ENCODE measurements at regions not wholly inside any gene's neighbourhood (a gene's known extent, or its start where the extent isn't known, plus 50 kb on each side); places are given as distances from the start of the nearest gene placed in this dataset.
"Not testable (repeated sequence)": the region's sequence is repeated elsewhere in the genome, so short reads cannot be mapped to it uniquely, and the experiment has no call there.

DNA sequence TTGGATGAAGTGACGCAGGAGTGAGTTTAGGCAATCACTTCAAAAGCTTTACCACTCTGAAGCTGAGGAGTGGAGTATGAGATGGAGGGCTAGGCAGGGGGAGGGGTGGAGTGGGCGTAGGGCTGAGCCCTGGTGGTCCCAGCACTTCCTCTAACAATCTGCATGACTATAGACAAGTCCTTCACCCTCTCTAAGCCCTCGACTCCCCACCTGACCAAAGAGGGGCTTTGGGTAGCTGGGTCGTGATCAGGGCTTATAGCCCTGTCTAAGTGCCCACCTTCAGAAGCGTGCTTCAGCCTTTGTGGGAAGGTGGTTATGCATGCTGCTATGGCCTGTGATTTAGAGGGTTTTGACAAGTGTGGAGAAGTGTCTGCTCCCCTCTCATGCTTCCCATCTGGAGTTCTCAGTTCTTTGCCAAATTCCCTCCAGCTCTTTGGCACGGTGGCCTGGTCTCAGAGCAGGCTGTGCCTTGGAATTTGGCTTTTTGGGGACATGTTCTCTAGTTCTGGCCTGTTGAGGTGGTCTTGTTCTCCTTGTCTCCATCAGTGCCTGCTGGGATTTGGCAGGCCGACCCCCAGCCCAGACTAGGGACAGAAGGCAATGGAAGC is 53.0 kb downstream of the ACTBL2 start:
- DNase-seq (ENCODE audit: low spot score), result no peak

DNA sequence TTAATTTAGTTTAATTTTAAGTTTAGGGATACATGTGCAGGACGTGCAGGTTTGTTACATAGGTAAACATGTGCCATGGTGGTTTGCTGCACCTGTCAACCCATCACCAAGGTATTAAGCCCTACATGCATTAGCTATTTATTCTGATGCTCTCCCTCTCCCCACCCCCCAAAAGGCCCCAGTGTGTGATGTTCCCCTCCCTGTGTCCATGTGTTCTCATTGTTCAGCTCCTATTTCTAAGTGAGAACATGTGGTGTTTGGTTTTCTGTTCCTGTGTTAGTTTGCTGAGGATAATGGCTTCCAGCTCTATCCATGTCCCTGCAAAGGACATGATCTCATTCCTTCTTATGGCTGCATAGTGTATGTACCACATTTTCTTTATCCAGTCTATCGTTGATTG is 53.6 kb downstream of the ACTBL2 start:
- not testable (repeated sequence) for DNase-seq (ENCODE audit: low spot score)

DNA sequence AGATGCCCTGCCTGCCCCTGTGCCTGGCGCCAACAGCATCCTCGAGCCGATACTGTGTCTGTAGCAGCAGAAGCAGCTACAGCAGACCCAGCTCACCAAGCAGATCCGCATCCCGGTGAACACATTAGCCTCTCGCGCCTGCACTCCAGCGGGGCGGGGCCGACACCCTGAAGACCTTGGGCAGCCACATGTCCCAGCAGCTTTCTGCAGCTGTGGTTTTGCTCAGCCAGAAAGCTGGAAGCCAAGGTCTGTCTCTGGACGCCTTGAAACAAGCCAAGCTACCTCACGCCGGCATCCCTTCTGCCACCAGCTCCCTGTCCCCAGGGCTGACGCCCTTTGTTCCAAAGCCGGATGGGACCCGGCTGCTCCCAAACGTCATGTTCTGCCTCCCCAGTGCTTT is 59.6 kb downstream of the ACTBL2 start:
- no peak for DNase-seq (ENCODE audit: low spot score)

DNA sequence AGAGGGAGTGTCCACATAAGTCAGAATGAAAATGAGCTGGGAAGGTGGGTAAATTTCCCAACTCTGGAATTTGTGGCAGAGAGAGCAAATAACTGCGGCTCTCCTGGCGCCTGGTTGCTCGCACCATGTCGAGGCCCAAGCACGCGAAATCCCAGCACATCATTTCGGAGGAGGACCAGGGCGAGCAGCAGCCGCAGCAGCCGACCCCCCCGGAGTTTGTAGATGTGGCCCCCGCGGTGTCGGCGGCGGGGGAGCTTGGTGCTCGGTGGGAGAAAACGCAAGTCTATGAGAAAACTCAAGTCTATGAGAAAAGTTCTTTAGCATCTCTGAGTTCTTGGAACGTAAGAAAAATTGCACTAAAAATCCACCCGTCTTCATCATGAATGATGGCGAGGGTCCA is 60.3 kb downstream of the ACTBL2 start:
- no peak for DNase-seq (ENCODE audit: low spot score)

DNA sequence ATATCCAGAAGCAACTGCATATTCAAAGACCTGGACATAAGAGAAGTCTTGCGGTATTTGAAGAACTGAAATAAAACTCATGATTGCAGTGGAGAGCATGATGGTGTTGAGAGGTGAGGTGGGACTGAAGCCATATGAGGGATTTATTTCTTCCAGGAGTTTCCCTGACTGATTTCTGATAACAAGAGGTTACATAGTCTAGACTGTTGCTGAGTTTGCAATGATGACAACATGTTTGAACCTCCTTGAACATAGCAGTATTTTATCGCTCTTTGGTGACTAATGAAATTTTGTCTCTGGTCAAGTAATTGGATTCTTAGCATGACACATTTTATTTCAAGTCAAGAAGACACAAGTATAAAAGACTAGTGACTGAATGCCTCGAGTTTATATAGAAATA is 61.8 kb downstream of the ACTBL2 start:
- no peak for DNase-seq (ENCODE audit: low spot score)

DNA sequence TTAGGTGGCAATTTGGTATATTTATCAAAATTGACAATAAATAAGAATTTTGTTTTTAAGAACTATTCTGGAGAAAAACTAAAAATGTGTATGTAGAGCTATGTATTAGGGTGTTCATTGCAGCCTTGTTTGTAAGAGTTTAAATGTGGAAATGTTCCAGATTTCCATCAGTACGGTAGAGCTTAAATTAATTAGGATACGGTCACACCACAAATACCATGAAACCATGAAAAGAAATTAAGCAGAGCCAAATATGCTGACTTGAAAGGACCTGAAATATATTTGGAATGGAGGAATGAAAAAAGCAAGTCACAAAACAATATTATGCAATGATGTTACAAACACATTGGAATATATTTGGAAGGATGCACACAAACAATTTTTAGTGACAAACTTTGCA is 64.6 kb downstream of the ACTBL2 start:
- no peak for DNase-seq (ENCODE audit: low spot score)

DNA sequence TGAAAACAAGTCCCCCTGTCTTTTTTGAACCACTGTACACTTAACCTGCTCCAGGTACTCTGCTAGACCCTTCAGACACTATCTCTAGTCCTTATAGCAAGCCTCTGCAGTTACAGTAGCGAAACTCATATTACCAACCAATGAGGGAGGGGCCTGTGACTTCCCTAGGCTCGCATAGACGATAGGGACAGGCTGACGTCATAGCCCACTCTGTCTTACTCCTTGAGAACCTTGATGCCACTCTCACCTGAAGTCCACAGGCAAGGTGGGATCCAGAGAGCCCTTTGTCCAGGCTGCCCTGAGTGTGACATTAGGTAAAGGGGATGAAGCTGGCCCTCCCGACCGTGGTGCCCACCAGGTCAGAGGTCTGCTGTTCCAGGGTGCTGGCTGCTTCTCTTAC is 65.3 kb downstream of the ACTBL2 start:
- no peak for DNase-seq (ENCODE audit: low spot score)

DNA sequence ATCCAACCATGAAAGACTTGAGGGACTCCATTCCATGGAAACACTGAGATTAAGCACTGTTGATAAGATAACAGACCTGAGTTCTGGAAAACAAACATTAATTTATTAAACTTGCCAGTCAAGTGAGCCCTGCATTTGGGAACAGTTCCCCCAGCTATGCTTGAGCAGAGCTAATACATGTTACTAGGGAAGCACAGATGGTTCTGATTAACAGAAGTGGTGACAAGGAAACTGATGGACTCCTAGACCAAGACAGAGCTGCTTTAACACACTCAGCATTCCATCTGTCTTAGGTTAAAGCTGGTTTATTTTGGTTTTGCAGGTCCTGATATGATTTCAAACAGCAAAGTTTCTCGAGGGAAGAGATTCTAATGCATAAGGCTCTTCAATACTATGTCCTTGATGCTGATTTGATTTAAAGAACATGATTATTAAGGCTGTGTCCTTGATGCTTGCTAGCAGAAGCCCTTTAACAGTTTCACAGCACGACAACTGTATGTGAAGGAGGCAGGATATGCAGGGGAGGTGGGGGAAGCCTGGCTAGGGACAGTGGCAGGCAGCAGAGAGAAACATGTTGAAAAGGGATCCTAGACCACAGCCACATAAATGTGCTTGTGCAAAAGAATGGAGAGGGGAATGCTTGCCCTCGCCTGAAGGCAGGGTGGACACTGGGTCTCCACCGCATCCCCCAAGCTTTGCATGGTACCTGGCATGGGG is 66.2 kb downstream of the ACTBL2 start:
- DNase-seq (ENCODE audit: low spot score), result peak; percentile 59

DNA sequence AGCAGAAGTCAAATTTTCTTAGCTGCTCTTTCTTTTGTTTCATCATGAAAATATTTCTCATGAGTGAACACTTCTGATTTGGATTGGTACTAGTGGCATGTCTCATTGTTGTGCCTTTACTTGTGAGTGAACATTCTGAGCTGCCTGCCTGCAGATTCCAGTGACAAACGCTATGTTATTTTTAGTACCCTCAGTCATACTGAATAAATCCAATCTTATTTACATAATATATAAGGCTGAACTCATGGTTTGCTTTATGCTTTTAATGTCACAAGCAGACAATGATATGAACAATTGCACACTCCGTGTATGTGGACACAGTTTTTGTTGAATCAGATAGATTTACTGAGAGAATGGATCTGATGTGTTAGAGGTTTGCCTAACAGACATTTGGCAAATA is 67.8 kb downstream of the ACTBL2 start:
- DNase-seq (ENCODE audit: low spot score), result peak; percentile 21

DNA sequence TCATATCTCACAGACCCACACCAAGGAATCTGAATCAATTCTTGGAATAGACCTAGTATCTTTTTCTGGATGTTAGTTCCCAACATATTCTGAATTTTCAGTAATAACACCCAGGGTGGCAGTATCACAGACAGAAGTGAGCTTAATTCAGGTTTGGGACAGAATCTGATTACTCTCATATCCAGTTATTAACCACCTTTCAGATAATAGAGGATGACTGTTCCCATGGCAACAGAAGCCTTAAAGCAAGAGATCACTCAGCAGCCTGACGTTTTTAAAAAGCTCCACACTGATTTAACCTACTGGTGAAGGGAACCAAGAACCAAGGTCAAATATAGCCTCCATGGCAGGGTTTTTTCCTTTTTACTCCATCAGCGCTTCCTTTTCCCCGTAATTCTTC is 68.4 kb downstream of the ACTBL2 start:
- no peak for DNase-seq (ENCODE audit: low spot score)

DNA sequence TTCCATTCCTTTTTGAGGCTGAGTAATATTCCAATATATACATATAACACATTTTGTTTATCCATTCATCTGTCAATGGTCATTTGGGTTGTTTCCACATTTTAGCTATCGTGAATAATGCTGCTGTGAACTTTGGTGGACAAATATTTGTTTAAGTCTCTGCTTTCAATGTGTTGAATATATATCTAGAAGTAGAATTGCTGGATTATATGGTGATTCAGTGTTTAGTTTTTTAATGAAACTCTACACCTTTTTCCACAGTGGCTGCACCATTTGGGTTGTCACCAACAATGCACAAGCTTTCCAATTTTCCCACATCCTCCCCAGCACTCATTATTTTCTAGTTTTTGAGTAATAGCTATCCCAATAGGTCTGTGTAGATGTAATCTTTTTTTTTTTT is 69.5 kb downstream of the ACTBL2 start:
- DNase-seq (ENCODE audit: low spot score), result no peak

DNA sequence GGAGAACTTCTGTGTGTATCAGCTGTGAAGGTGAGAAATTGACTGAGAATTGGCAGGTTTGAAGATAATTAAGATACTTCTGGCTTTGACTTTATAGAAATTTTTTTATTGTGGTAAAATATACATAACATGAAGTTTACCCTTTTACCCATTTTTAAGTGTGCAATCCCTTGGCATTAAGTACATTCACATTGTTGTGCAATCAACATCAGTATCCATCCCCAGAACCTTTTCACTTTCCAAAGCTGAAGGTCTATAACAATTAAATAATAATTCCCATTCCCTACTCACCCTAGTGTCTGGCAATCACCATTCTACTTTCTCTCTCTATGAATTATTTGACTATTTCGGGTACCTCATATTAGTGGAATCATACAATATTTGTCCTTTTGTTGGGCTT is 69.9 kb downstream of the ACTBL2 start:
- DNase-seq (ENCODE audit: low spot score), result no peak

DNA sequence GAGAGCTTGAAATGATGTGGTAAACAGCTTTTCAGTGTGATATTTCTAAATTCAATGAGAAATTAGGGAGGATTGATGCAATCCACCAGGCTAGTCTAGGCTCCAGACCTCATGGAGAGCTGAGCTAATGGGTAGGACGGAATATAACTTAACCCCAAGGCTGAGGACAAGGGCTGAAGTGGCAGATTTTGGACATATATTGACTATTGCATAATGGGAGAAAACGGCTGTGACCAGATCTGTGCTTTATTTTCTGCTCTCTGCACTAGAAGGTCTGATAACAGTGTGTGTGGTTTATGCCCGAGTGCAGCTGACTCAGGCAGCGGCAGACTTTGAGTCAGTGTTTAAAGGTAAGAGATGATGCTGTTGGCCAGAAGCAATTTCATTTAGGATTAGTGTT is 70.6 kb downstream of the ACTBL2 start:
- peak; percentile 41 for DNase-seq (ENCODE audit: low spot score)

DNA sequence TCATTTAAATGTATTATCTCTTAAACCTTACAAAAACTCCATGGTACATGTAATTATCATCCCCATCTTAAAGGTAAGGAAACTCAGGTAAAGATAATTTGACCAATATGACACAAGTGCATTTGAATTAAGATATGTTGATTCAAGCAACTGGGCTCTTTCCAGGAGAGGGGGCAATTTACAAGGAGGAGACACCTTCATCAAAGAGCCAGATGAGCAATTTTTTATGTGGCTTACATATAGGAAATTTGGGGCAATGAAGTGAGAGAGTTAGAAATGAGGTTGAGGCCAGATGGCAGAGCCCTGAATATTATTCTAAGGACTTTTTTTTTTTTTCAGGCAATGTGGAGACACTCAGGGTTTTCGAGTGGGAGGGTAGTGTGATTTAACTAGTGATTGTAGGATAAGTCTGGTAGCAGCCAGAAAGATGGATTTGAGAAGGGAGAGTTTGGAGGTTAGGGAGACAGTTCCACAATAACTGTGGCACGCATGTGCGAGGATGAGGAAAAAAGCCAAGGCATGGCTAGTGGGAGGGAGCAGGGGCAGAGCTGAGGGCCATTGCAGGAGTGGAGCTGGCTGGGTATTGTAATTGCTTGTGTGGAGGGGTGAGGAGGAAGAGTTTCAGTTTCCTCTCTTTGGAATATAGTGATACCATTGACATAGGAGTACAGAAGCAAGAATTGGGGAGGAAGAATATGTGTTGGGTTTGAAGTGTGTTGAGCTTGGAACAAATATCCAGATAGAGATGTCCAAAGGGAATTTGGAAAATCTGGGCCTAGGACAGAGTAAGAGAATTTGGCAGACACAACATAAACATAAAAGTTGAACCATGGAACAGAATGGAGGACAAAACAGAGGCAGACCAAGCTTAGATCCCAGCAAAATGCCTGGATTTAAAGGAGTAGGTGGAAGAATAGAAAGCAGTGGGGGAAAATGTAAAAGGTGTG is 72.0 kb downstream of the ACTBL2 start:
- no peak for DNase-seq (ENCODE audit: low spot score)

DNA sequence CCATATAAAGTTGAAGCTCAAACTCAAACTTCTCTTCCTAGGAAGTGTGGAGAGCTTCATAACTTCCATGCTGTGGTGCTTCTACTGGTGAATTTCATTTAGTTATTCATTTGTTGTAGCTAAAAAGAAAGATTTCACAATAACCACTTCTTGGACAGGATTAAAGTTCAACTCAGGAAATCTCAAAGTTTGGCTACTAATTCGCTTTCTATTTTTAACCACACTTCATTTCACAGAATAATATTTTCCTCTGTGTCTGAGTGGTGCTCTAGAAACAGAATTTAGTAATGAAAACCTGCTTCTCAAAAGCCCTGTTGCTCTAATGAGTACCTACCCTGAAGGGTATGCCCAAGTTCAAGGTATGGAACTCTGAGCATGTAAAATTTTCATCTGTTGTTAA is 73.9 kb downstream of the ACTBL2 start:
- peak; percentile 12 for DNase-seq (ENCODE audit: low spot score)

DNA sequence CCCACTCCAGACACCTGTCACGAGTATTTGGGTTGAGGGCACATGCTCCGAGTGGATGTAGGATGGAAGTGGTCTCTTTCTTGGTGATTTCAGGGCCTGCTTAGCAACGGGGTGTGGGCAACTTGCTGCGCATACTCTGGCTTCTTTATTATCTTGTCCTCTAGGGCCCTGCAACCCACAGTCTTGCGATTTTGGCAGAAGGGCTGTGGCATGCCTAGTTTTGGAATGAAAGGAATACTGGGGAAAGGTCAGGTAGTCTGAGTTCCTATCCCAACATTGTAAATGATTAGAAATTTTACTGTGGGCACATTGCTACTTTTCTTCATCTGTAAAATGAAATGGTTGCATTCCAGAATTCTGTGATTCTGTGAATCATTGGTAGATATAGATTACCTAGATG is 74.3 kb downstream of the ACTBL2 start:
- no peak for DNase-seq (ENCODE audit: low spot score)

DNA sequence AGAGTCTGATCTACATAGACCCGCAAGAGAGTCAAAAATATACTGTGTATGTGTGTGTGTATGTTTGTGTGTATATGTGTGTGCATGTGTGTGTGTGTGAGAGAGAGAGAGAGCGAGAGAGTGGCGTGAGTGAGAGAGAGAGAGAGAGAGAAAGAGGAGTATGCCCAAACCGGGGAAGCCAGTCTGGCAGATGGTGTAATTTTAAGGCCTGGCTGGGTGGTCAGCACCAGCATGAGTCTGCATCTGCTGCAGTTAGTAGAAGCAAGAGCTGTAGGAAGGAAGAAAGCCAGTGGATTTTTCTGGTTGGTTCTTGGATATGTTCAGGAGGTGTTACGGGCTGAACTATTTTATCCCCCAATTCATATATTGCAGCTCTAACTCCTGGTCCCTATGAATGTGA is 75.2 kb downstream of the ACTBL2 start:
- no peak for DNase-seq (ENCODE audit: low spot score)

DNA sequence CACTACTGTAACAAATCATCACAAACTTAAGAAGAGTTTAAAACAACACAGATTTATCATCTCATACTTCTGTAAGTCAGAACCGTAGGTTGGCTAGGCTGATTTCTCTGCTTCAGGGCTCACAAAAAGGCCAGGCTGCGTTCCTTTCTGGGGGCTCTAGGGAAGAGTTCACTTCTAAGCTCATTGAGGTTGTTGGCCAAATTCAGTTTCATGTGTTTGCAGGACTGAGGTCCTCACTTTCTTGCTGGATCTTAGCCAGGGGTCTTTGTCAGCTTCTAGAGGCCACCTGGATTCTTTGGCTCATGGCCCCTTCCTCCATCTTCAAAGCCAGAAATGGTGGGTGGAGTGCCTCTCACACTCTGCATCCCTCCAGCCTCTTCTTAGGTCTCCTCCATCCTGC is 76.0 kb downstream of the ACTBL2 start:
- DNase-seq (ENCODE audit: low spot score), result no peak

DNA sequence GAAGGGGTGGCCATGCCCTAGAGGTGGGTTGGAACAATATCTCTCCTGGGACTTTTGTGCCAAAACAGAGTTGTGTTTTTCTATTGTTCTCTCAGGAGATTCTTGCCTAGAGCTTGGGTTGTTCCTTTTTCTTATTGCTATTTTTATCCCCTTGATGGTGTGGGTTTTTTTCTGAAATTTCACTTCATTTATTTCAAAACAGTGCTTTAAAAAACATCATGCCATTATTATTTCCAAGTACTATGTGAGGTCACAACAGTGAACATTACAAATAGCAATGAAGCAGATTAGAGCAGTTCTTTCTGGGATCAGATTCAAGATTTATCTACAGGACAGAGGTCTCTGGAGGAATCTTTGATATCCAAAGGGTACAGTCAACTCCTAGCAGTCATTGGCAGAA is 76.6 kb downstream of the ACTBL2 start:
- DNase-seq (ENCODE audit: low spot score), result no peak

DNA sequence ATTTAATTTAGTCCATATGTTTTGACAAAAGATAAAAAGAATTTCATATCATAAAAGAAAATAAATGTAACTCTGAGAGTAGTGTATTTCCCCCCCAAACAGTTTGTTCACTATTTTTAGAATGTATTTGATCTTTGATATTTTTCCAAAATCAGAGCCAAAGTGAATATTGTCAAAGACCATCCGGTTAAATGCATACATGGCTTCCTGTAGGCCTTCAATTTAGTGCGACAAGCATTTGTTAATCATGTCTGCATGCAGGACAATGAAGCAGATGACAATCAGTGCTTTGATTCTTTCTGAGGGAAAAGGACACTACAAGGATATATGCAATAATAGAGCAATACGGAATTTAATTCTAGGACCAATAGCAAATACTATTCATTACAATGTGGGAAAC is 79.8 kb downstream of the ACTBL2 start:
- DNase-seq (ENCODE audit: low spot score), result no peak

DNA sequence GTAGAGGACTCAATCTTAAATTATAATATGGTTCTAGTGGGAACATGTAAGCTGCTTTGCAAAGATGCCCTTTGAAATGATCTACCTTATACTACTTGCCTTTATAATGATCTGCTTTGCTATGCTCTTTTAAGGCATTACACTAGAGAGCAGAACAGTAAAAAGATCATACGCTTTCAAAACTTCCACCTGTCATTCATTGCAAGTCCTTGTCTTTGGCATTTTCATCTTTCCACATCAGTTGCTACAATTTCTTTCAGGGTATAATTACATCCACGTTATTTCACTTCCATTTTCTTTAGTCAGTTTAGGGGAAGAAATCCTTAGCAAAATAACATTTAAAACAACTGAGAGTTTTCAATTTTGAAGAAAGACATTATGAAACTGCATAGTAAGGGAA is 80.3 kb downstream of the ACTBL2 start:
- no peak for DNase-seq (ENCODE audit: low spot score)

DNA sequence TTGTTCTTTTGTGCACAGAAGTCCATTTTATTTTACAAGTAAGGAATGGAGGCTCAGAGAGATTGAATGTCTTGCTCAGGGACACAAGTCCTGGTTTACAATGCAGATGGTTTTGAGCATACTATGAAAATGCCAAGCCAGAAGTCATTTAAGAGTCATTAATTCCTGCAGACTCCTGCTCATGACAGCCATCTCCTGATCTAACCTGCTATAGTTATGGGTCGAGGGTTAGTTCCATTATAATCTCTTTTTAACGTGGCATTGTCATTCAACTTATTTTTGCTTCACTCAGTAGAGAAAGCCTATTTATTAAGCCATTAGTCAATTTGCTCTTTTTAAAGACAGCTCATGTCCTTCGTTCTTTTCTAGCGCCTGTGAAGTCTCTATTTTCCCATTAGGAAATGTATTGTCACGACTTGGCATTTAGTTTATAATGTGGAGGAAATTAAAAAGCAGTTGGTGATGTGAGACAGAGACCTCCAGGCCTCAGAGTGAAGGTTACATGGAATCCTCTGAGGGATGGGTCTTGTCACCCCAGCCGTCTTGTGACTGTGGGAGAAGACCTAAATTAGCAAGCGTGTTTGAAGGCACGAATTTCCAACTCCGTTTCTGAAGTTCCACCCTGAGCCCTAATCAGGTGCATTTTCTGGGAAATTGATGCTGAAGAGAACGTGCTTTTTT is 84.1 kb downstream of the ACTBL2 start:
- no peak for DNase-seq (ENCODE audit: low spot score)

DNA sequence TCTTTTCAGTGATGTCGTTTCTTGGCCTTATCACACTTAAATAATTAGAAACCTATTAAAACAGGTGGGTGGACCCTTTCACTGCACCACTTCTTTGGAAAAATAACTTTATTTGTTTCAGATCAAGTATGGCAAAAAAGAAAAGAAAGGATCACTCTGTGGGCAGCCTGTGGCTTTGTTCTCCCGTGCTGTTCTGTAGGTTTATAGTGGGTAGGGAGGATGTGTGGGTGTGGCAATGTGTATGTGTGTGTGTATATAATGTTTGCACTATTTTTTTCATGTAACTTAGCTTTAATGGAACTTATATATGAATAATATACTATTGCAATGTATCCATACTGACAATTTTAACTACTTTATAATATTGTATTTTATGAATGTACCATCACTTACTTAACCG is 85.9 kb downstream of the ACTBL2 start:
- DNase-seq (ENCODE audit: low spot score), result no peak

Data from AG08396 (cell line).